Endothelial cell of umbilical vein (primary cell): ENCODE measurements at regions not wholly inside any gene's neighbourhood (a gene's known extent, or its start where the extent isn't known, plus 50 kb on each side); places are given as distances from the start of the nearest gene placed in this dataset.

Experiments
- BruUV-seq: library from RNA; stranded (reverse); fragments of 400-500 nt; replicated peaks from 2 replicates; lab custom pipeline; 2021; lab: Mats Ljungman, UMichigan
- CTCF ChIA-PET: fragments of 300-600, 350-600 bp; sonication (Branson Sonifier 250); formaldehyde crosslinking; loops from one replicate; lab custom pipeline; 2021; ENCODE audit warnings: antibody characterized with exemption, inconsistent platforms; lab: Charles Lee
- POLR2A ChIA-PET: fragments of 300-600, 350-600 bp; sonication (Branson Sonifier 250); formaldehyde crosslinking; loops from one replicate; lab custom pipeline; 2021; ENCODE audit warnings: antibody characterized with exemption, inconsistent platforms; lab: Charles Lee
- DNase-seq: peaks from one replicate; pipeline ENCODE4 v3.0.0-alpha.2; 2011; ENCODE audit warnings: low read depth, low spot score
- FAIRE-seq: peaks from 2 replicates; lab custom pipeline; 2011; peaks lifted over from hg19 to GRCh38; lab: Jason Lieb, UNC
- H2AFZ ChIP-seq: 2 replicates; pipeline ENCODE4 v1.6.0; 2012; ENCODE audit warnings: low read depth, low read length, control low read depth, inconsistent platforms
- H3K27ac ChIP-seq: 2 replicates; pipeline ENCODE4 v1.5.1; 2011; ENCODE audit warnings: low read depth, mild to moderate bottlenecking, control low read depth, low read length, moderate library complexity; ENCODE audit not compliant: insufficient read depth
- H3K27me3 ChIP-seq, 2 experiments: 2 replicates each; pipeline versions ENCODE4 v1.6.0 to v1.6.1; 2011; ENCODE audit warnings: low read length in 2 of 2, mixed read lengths in 1 of 2; ENCODE audit not compliant: control insufficient read depth in 2 of 2, insufficient read depth in 2 of 2
- H3K36me3 ChIP-seq, 2 experiments: 2 replicates in 1 of 2; 3 replicates in 1 of 2; pipeline ENCODE4 v1.5.1; 2011; ENCODE audit warnings: low read length in 2 of 2, mild to moderate bottlenecking in 1 of 2, moderate library complexity in 1 of 2; ENCODE audit not compliant: control insufficient read depth in 2 of 2, insufficient read depth in 2 of 2; ENCODE audit errors: extremely low read depth in 1 of 2
- H3K4me1 ChIP-seq: 3 replicates; pipeline ENCODE4 v1.5.1; 2011; ENCODE audit warnings: mild to moderate bottlenecking, low read length; ENCODE audit not compliant: control insufficient read depth, insufficient read depth; ENCODE audit errors: extremely low read depth
- H3K4me2 ChIP-seq: 2 replicates; pipeline ENCODE4 v1.6.1; 2011; ENCODE audit warnings: low read length, control low read depth, mixed read lengths; ENCODE audit not compliant: insufficient read depth
- H3K4me3 ChIP-seq, 3 experiments: fragments of 200-600 bp in 1 of 3; sonication (generic), shearing (Covaris generic) in 1 of 3; replicated peaks in 1 of 3; 2 replicates each; pipeline ENCODE4 v1.5.1; 2011 to 2016; ENCODE audit warnings: control low read depth in 3 of 3, low read length in 3 of 3, mild to moderate bottlenecking in 2 of 3, inconsistent platforms in 1 of 3, low read depth in 1 of 3, moderate library complexity in 1 of 3; ENCODE audit not compliant: insufficient read depth in 1 of 3
- H3K79me2 ChIP-seq: 2 replicates; pipeline ENCODE4 v1.6.0; 2012; ENCODE audit warnings: low read length, inconsistent platforms; ENCODE audit not compliant: control insufficient read depth, insufficient read depth
- H3K9ac ChIP-seq: replicated peaks from 2 replicates; pipeline ENCODE3; 2011; ENCODE audit warnings: low read length, control low read depth; ENCODE audit not compliant: insufficient read depth; ENCODE audit errors: extremely low read depth
- H3K9me1 ChIP-seq: replicated peaks from 3 replicates; pipeline ENCODE4 v1.6.0; 2011; ENCODE audit warnings: mild to moderate bottlenecking, low read length; ENCODE audit not compliant: control insufficient read depth, insufficient read depth; ENCODE audit errors: extremely low read depth
- H3K9me3 ChIP-seq: replicated peaks from 2 replicates; pipeline ENCODE4 v1.5.1; 2012; ENCODE audit warnings: low read length, inconsistent platforms; ENCODE audit not compliant: control insufficient read depth, insufficient read depth
- H4K20me1 ChIP-seq: replicated peaks from 2 replicates; pipeline ENCODE3; 2011; ENCODE audit warnings: mild to moderate bottlenecking, low read length; ENCODE audit not compliant: control insufficient read depth, insufficient read depth; ENCODE audit errors: extremely low read depth
- EZH2 ChIP-seq: IDR thresholded peaks from 2 replicates; pipeline ENCODE4 v1.6.1; 2012; ENCODE audit warnings: borderline replicate concordance, low read depth, mild to moderate bottlenecking, moderate library complexity, low read length, inconsistent platforms; ENCODE audit not compliant: severe bottlenecking
- FOS ChIP-seq: IDR thresholded peaks from 2 replicates; pipeline ENCODE4 v1.6.1; 2011; ENCODE audit warnings: mild to moderate bottlenecking, low read length, moderate library complexity, borderline replicate concordance; ENCODE audit not compliant: insufficient read depth
- GATA2 ChIP-seq: IDR thresholded peaks from 2 replicates; pipeline ENCODE4 v1.7.0; 2011; ENCODE audit warnings: low read depth, mild to moderate bottlenecking, moderate library complexity, mixed read lengths, low read length; ENCODE audit not compliant: insufficient read length, insufficient read depth
- JUN ChIP-seq: IDR thresholded peaks from 2 replicates; pipeline ENCODE4 v1.6.1; 2011; ENCODE audit warnings: borderline replicate concordance, low read depth; ENCODE audit not compliant: insufficient read length, insufficient read depth
- MYC ChIP-seq: IDR thresholded peaks from one replicate; pipeline ENCODE4 v1.6.1; 2011; ENCODE audit warnings: mild to moderate bottlenecking, low read depth, low read length
- POLR2A ChIP-seq: IDR thresholded peaks from 2 replicates; pipeline ENCODE4 v1.6.1; 2012; ENCODE audit warnings: low read depth, mild to moderate bottlenecking, control low read depth, low read length
- POLR2AphosphoS5 ChIP-seq: IDR thresholded peaks from 2 replicates; pipeline ENCODE4 v1.6.1; 2012; ENCODE audit warnings: low read depth, mild to moderate bottlenecking, control low read depth, low read length, moderate library complexity; ENCODE audit not compliant: insufficient read depth
- dilution Hi-C: fragments of 300-500 bp; cut with MboI; formaldehyde crosslinking; loops from one replicate; pipeline ENCODE4 v1.15.0; 2019; ENCODE audit warnings: low sequenced_read_pairs; ENCODE audit not compliant: extremely low pct_ligation_motif_present
- intact Hi-C: fragments of 100-400 bp; cut with micrococcal nuclease; formaldehyde crosslinking; loops from one replicate; pipeline ENCODE4 v1.10.0; 2022
- TF ChIP-seq, protein P1 (sequence below), 2 donors: IDR thresholded peaks; 1 replicate in 1 of 2; 2 replicates in 1 of 2; pipeline ENCODE4 v1.5.1; 2011; ENCODE audit warnings: low read length in 2 of 2, mild to moderate bottlenecking in 2 of 2, moderate library complexity in 2 of 2, control low read depth in 1 of 2, inconsistent platforms in 1 of 2, low read depth in 1 of 2; ENCODE audit not compliant: insufficient read depth in 1 of 2; ENCODE audit errors: extremely low read depth in 1 of 2
- TF ChIP-seq, protein P2 (sequence below): IDR thresholded peaks from 2 replicates; pipeline ENCODE4 v1.6.1; 2011; ENCODE audit not compliant: insufficient read depth, insufficient read length

DNA sequence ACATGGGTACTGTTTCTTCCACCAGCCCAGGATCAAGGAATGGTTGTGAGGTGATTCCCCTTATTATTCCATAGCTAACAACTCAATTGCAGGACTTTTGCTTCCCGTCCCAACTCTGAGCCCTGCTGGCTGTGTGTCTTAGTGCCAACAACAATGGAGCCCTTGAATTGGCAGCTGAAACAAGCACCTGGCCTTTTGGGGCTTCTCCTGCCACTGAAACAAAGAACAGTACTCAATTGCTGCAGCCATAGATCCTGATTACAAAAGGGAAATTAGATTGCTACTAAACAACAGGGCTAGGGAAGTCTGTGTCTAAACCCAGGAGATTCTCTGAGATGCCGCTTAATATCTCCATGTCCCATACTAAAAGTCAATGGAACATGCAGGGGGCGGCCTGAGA is 61.3 kb upstream of the CARMIL1 start:
- POLR2A ChIA-PET = no interaction called here
- TF ChIP-seq FOS = no peak
- TF ChIP-seq EZH2 = no peak
- TF ChIP-seq, protein P1, sequence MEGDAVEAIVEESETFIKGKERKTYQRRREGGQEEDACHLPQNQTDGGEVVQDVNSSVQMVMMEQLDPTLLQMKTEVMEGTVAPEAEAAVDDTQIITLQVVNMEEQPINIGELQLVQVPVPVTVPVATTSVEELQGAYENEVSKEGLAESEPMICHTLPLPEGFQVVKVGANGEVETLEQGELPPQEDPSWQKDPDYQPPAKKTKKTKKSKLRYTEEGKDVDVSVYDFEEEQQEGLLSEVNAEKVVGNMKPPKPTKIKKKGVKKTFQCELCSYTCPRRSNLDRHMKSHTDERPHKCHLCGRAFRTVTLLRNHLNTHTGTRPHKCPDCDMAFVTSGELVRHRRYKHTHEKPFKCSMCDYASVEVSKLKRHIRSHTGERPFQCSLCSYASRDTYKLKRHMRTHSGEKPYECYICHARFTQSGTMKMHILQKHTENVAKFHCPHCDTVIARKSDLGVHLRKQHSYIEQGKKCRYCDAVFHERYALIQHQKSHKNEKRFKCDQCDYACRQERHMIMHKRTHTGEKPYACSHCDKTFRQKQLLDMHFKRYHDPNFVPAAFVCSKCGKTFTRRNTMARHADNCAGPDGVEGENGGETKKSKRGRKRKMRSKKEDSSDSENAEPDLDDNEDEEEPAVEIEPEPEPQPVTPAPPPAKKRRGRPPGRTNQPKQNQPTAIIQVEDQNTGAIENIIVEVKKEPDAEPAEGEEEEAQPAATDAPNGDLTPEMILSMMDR (IDR thresholded peaks at IDR 0.05; ENCODE audit: extremely low read depth in 1 of 2, insufficient read depth in 1 of 2, low read depth in 1 of 2, low read length in 2 of 2) = no peak
- no peak for TF ChIP-seq JUN
- TF ChIP-seq POLR2A = no peak
- TF ChIP-seq MYC = no peak
- TF ChIP-seq, protein P2, sequence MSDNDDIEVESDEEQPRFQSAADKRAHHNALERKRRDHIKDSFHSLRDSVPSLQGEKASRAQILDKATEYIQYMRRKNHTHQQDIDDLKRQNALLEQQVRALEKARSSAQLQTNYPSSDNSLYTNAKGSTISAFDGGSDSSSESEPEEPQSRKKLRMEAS = no peak
- no peak for TF ChIP-seq POLR2AphosphoS5
- no peak for TF ChIP-seq GATA2
- Histone ChIP-seq H3K4me2 (no peak overlapping the region), H3K27ac (no peak overlapping the region), H3K9ac (no peak overlapping the region), H2AFZ (no peak overlapping the region), H3K27me3 (no peaks in the 10 kb centered on the region), H3K9me3 (no peaks in the 10 kb centered on the region), H3K4me3 (no peak overlapping the region), H3K4me1 (peaks cover 3% of the 10 kb centered on the region), H3K79me2 (no peaks in the 10 kb centered on the region), H3K36me3 (no peaks in the 10 kb centered on the region), H4K20me1 (no peaks in the 10 kb centered on the region), H3K9me1 (no peaks in the 10 kb centered on the region)
- intact Hi-C loops = no loop called here
- dilution Hi-C loops = no loop called here
- no peak for FAIRE-seq
- CTCF ChIA-PET = interaction anchor here (0.6 to 1.5 kb wide), 5 partner anchors 13 to 338 kb away, joined by 3 to 6 read pairs (median 3); no protein-coding TSS in a partner anchor
- no peak for DNase-seq
- BruUV-seq = no TSS peak
